ENCODE measurements at regions not wholly inside any gene's neighbourhood (a gene's known extent, or its start where the extent isn't known, plus 50 kb on each side); places are given as distances from the start of the nearest gene placed in this dataset.

DNA sequence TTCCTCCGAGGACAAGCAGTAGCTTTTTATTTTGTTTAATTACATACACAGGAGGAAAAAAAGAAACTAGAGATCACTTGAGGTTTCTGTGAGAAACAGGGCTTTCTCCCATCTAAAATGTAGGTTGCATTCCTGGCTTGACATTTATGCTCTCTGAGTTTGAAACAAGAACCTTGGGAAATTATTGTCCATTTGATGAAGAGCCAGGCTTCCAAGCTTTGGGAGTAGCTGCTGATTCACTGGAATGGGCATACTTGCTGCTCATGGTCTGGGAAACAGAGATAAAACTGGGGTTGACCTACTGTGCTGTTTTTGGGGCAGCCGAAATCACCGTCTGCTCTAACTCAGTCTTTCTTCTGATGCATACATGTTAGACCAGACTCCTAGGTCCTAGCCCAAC, 165.4 kb downstream of the MIS18A start:
- TF ChIP-seq, protein P1, sequence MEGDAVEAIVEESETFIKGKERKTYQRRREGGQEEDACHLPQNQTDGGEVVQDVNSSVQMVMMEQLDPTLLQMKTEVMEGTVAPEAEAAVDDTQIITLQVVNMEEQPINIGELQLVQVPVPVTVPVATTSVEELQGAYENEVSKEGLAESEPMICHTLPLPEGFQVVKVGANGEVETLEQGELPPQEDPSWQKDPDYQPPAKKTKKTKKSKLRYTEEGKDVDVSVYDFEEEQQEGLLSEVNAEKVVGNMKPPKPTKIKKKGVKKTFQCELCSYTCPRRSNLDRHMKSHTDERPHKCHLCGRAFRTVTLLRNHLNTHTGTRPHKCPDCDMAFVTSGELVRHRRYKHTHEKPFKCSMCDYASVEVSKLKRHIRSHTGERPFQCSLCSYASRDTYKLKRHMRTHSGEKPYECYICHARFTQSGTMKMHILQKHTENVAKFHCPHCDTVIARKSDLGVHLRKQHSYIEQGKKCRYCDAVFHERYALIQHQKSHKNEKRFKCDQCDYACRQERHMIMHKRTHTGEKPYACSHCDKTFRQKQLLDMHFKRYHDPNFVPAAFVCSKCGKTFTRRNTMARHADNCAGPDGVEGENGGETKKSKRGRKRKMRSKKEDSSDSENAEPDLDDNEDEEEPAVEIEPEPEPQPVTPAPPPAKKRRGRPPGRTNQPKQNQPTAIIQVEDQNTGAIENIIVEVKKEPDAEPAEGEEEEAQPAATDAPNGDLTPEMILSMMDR (IDR thresholded peaks at IDR 0.05; ENCODE audit: extremely low read depth, missing control alignments): no peak
- DNase-seq (ENCODE audit: low spot score): no peak

- TF ChIP-seq, protein P1 (IDR thresholded peaks at IDR 0.05; ENCODE audit: extremely low read depth, missing control alignments): no peak
- DNase-seq (ENCODE audit: low spot score): no peak
Measured at GRCh38 chr21:32112195-32112594, 166.7 kb downstream of the MIS18A start.

- TF ChIP-seq, protein P1 (IDR thresholded peaks at IDR 0.05; ENCODE audit: extremely low read depth, missing control alignments): no peak
- DNase-seq (ENCODE audit: low spot score): no peak
Measured at GRCh38 chr21:32108566-32108965, 170.3 kb downstream of the MIS18A start.

GRCh38 chr21:32103361-32103760, 175.5 kb downstream of the MIS18A start:
- DNase-seq (ENCODE audit: low spot score): no peak
- TF ChIP-seq, protein P1 (IDR thresholded peaks at IDR 0.05; ENCODE audit: extremely low read depth, missing control alignments): no peak

- TF ChIP-seq, protein P1 (IDR thresholded peaks at IDR 0.05; ENCODE audit: extremely low read depth, missing control alignments): no peak
- DNase-seq (ENCODE audit: low spot score): no peak
Measured at GRCh38 chr21:32102426-32102825, 176.4 kb downstream of the MIS18A start.

- TF ChIP-seq, protein P1 (IDR thresholded peaks at IDR 0.05; ENCODE audit: extremely low read depth, missing control alignments): no peak
Measured at GRCh38 chr21:32101277-32101676, 177.6 kb downstream of the MIS18A start.

GRCh38 chr21:32100423-32100822, 178.4 kb downstream of the MIS18A start:
- no peak for DNase-seq (ENCODE audit: low spot score)
- TF ChIP-seq, protein P1 (IDR thresholded peaks at IDR 0.05; ENCODE audit: extremely low read depth, missing control alignments): no peak

More at GRCh38 chr21:32101277-32101676, 177.6 kb downstream of the MIS18A start:
- DNase-seq (ENCODE audit: low spot score): no peak
